ENCODE measurements at regions not wholly inside any gene's neighbourhood (a gene's known extent, or its start where the extent isn't known, plus 50 kb on each side); places are given as distances from the start of the nearest gene placed in this dataset.
A peak's percentile ranks its signal among the peaks of the same experiment; 100 is the strongest.

DNA sequence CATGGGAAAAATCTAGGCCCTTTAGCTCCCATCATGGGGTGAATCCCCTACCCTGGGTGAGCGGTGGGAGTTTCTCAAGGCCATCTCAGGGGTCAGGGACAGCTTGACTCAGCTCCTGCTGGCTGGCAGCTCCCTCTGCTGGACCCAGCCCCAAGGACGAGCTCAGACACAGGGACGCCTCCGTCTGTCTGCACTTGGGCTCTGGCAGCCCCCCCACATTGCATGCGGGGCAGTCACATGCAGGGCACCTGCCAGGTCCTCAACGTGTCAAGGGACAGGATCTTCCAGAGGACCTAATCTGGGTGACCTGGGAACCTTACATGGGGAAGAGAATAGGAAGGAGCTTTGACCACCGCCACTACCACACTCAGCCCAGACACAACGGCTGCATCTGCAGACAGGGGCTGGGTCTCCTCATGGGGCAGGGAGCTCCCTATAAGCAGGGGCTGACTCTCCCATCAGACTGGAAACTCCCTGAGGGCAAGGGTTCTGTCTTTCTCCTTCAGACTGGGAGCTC, 173.4 kb downstream of the MRPL14 start (continued):
- TF ChIP-seq, protein P1, sequence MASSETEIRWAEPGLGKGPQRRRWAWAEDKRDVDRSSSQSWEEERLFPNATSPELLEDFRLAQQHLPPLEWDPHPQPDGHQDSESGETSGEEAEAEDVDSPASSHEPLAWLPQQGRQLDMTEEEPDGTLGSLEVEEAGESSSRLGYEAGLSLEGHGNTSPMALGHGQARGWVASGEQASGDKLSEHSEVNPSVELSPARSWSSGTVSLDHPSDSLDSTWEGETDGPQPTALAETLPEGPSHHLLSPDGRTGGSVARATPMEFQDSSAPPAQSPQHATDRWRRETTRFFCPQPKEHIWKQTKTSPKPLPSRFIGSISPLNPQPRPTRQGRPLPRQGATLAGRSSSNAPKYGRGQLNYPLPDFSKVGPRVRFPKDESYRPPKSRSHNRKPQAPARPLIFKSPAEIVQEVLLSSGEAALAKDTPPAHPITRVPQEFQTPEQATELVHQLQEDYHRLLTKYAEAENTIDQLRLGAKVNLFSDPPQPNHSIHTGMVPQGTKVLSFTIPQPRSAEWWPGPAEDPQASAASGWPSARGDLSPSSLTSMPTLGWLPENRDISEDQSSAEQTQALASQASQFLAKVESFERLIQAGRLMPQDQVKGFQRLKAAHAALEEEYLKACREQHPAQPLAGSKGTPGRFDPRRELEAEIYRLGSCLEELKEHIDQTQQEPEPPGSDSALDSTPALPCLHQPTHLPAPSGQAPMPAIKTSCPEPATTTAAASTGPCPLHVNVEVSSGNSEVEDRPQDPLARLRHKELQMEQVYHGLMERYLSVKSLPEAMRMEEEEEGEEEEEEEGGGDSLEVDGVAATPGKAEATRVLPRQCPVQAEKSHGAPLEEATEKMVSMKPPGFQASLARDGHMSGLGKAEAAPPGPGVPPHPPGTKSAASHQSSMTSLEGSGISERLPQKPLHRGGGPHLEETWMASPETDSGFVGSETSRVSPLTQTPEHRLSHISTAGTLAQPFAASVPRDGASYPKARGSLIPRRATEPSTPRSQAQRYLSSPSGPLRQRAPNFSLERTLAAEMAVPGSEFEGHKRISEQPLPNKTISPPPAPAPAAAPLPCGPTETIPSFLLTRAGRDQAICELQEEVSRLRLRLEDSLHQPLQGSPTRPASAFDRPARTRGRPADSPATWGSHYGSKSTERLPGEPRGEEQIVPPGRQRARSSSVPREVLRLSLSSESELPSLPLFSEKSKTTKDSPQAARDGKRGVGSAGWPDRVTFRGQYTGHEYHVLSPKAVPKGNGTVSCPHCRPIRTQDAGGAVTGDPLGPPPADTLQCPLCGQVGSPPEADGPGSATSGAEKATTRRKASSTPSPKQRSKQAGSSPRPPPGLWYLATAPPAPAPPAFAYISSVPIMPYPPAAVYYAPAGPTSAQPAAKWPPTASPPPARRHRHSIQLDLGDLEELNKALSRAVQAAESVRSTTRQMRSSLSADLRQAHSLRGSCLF (CRISPR knock-in tag; IDR thresholded peaks at IDR 0.05; ENCODE audit: borderline replicate concordance), result no peak
- no peak for TF ChIP-seq NCOA5 (CRISPR knock-in tag; IDR thresholded peaks at IDR 0.05)
- TF ChIP-seq, protein P2, sequence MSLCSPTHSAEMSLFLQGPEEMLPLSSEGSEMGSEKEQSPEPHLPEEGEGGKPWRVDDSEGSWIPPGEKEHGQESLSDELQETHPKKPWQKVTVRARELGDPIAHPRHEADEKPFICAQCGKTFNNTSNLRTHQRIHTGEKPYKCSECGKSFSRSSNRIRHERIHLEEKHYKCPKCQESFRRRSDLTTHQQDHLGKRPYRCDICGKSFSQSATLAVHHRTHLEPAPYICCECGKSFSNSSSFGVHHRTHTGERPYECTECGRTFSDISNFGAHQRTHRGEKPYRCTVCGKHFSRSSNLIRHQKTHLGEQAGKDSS (CRISPR knock-in tag; IDR thresholded peaks at IDR 0.05; ENCODE audit: borderline replicate concordance, low read depth), result no peak; the same call in 1 of the 2 replicates
- peak; percentile 89 for TF ChIP-seq RXRA (CRISPR knock-in tag; IDR thresholded peaks at IDR 0.05)
- TF ChIP-seq ZNF333 (CRISPR knock-in tag; IDR thresholded peaks at IDR 0.05; ENCODE audit: borderline replicate concordance), result 0 out of 2 replicates have a peak, but pooled peaks have one; percentile 29
- TF ChIP-seq LCORL (IDR thresholded peaks at IDR 0.05), result no peak
- peak; percentile 58 for TF ChIP-seq LCORL (CRISPR knock-in tag; IDR thresholded peaks at IDR 0.05)
- TF ChIP-seq, protein P3, sequence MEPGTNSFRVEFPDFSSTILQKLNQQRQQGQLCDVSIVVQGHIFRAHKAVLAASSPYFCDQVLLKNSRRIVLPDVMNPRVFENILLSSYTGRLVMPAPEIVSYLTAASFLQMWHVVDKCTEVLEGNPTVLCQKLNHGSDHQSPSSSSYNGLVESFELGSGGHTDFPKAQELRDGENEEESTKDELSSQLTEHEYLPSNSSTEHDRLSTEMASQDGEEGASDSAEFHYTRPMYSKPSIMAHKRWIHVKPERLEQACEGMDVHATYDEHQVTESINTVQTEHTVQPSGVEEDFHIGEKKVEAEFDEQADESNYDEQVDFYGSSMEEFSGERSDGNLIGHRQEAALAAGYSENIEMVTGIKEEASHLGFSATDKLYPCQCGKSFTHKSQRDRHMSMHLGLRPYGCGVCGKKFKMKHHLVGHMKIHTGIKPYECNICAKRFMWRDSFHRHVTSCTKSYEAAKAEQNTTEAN (CRISPR knock-in tag; conservative IDR thresholded peaks at IDR 0.05), result peak; percentile 83
- peak; percentile 57; the same call in 1 of the 2 replicates for TF ChIP-seq ZNF773 (CRISPR knock-in tag; IDR thresholded peaks at IDR 0.05; ENCODE audit: borderline replicate concordance)
- TF ChIP-seq ZNF816 (CRISPR knock-in tag; IDR thresholded peaks at IDR 0.05; ENCODE audit: borderline replicate concordance), result no peak
- TF ChIP-seq, protein P4, sequence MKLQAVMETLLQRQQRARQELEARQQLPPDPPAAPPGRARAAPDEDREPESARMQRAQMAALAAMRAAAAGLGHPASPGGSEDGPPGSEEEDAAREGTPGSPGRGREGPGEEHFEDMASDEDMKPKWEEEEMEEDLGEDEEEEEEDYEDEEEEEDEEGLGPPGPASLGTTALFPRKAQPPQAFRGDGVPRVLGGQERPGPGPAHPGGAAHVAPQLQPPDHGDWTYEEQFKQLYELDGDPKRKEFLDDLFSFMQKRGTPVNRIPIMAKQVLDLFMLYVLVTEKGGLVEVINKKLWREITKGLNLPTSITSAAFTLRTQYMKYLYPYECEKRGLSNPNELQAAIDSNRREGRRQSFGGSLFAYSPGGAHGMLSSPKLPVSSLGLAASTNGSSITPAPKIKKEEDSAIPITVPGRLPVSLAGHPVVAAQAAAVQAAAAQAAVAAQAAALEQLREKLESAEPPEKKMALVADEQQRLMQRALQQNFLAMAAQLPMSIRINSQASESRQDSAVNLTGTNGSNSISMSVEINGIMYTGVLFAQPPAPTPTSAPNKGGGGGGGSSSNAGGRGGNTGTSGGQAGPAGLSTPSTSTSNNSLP (IDR thresholded peaks at IDR 0.05; ENCODE audit: low read depth, low read length), result no peak
- TF ChIP-seq ZNF572 (CRISPR knock-in tag; IDR thresholded peaks at IDR 0.05), result peak; percentile 89
- TF ChIP-seq, protein P5, sequence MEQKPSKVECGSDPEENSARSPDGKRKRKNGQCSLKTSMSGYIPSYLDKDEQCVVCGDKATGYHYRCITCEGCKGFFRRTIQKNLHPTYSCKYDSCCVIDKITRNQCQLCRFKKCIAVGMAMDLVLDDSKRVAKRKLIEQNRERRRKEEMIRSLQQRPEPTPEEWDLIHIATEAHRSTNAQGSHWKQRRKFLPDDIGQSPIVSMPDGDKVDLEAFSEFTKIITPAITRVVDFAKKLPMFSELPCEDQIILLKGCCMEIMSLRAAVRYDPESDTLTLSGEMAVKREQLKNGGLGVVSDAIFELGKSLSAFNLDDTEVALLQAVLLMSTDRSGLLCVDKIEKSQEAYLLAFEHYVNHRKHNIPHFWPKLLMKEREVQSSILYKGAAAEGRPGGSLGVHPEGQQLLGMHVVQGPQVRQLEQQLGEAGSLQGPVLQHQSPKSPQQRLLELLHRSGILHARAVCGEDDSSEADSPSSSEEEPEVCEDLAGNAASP (CRISPR knock-in tag; IDR thresholded peaks at IDR 0.05; ENCODE audit: borderline replicate concordance), result peak; percentile 69; the same call in 1 of the 2 replicates
- TF ChIP-seq, protein P6, sequence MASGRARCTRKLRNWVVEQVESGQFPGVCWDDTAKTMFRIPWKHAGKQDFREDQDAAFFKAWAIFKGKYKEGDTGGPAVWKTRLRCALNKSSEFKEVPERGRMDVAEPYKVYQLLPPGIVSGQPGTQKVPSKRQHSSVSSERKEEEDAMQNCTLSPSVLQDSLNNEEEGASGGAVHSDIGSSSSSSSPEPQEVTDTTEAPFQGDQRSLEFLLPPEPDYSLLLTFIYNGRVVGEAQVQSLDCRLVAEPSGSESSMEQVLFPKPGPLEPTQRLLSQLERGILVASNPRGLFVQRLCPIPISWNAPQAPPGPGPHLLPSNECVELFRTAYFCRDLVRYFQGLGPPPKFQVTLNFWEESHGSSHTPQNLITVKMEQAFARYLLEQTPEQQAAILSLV (CRISPR knock-in tag; IDR thresholded peaks at IDR 0.05; ENCODE audit: borderline replicate concordance), result no peak; the same call in 1 of the 2 replicates
- TF ChIP-seq, protein P7, sequence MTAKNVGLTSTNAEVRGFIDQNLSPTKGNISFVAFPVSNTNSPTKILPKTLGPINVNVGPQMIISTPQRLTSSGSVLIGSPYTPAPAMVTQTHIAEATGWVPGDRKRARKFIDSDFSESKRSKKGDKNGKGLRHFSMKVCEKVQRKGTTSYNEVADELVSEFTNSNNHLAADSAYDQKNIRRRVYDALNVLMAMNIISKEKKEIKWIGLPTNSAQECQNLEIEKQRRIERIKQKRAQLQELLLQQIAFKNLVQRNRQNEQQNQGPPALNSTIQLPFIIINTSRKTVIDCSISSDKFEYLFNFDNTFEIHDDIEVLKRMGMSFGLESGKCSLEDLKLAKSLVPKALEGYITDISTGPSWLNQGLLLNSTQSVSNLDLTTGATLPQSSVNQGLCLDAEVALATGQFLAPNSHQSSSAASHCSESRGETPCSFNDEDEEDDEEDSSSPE (CRISPR knock-in tag; IDR thresholded peaks at IDR 0.05), result no peak; the same call in 1 of the 2 replicates
- no peak for TF ChIP-seq ZFP36L2 (CRISPR knock-in tag; IDR thresholded peaks at IDR 0.05)
- TF ChIP-seq MXD4 (CRISPR knock-in tag; IDR thresholded peaks at IDR 0.05), result peak; percentile 6; the same call in 1 of the 2 replicates
